Naive thymus-derived CD8-positive, alpha-beta T cell (primary cell): ENCODE measurements at regions not wholly inside any gene's neighbourhood (a gene's known extent, or its start where the extent isn't known, plus 50 kb on each side); places are given as distances from the start of the nearest gene placed in this dataset.

Source experiments
- ATAC-seq, 2 donors: fragments of 150-1000 bp; cut with Tn5 transposase in 1 of 2; sonication (Bioruptor Pico), chemical (Tn5 transposase) in 1 of 2; 1 replicate in 1 of 2; 2 replicates in 1 of 2; pipeline ENCODE4 v1.10.0; 2021; ENCODE audit warnings: mild to moderate bottlenecking in 2 of 2, moderate library complexity in 2 of 2
- POLR2A ChIA-PET: fragments of 350-600 bp; sonication (Branson Sonifier 250); formaldehyde crosslinking; loops from one replicate; lab custom pipeline; 2021; ENCODE audit warnings: antibody characterized with exemption; lab: Charles Lee
- DNase-seq, 10 donors: peaks; one replicate each; pipeline versions ENCODE4 v3.0.0 to v3.0.0-alpha.2; 2020 to 2022
- H3K27ac Mint-ChIP-seq, 10 donors: one replicate each; pipeline ENCODE4 v1.8.0; 2020 to 2022; ENCODE audit warnings: mild to moderate bottlenecking in 10 of 10, mixed read lengths in 10 of 10, moderate library complexity in 4 of 10, inconsistent platforms in 1 of 10
- H3K27me3 Mint-ChIP-seq, 5 donors: one replicate each; pipeline ENCODE4 v1.8.0; 2021 to 2022; ENCODE audit warnings: mixed read lengths in 5 of 5
- H3K36me3 Mint-ChIP-seq, 3 donors: one replicate each; pipeline ENCODE4 v1.8.0; 2020 to 2022; ENCODE audit warnings: mixed read lengths in 3 of 3, mild to moderate bottlenecking in 2 of 3, inconsistent platforms in 1 of 3
- H3K4me1 Mint-ChIP-seq, 4 donors: one replicate each; pipeline ENCODE4 v1.8.0; 2021 to 2022; ENCODE audit warnings: mixed read lengths in 4 of 4
- H3K4me3 Mint-ChIP-seq, 10 donors: one replicate each; pipeline ENCODE4 v1.8.0; 2020 to 2022; ENCODE audit warnings: mild to moderate bottlenecking in 10 of 10, mixed read lengths in 10 of 10, moderate library complexity in 6 of 10, inconsistent platforms in 1 of 10
- H3K9me3 Mint-ChIP-seq, 9 donors: one replicate each; pipeline ENCODE4 v1.8.0; 2020 to 2022; ENCODE audit warnings: mixed read lengths in 9 of 9, mild to moderate bottlenecking in 3 of 9, inconsistent platforms in 1 of 9, moderate library complexity in 1 of 9

DNA sequence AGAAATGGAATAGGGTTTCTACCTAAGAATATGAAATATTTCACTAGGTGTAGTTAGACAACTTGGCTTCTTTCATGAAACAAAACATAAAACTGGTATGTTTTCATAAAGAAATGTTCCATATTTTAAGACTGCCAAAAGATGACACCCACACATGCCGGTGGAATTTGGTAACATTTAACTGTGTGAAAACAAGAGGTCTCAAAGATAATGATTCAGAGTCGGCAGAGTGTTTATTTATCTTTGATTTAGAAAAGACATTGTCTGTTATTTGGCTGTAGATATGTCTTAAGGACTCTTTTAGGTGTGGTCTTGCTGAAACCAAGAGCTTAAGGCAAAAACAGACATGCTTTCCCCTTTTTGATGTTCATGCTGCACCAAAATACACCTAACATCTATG lies 63.5 kb upstream of the FN1 start:
- Mint-ChIP-seq H3K27ac (no peak overlapping the region), H3K27me3 (peaks cover 3 to 48% (median 9%) of the 10 kb centered on the region in 5 donors), H3K36me3 (peaks cover 0 to 5% (median 4%) of the 10 kb centered on the region in 3 donors), H3K4me3 (no peak overlapping the region), H3K9me3 (peaks cover 0 to 13% (median 5%) of the 10 kb centered on the region in 9 donors), H3K4me1 (no peaks in the 10 kb centered on the region)
- ATAC-seq = no peak
- POLR2A ChIA-PET = no interaction called here
- DNase-seq = no peak

DNA sequence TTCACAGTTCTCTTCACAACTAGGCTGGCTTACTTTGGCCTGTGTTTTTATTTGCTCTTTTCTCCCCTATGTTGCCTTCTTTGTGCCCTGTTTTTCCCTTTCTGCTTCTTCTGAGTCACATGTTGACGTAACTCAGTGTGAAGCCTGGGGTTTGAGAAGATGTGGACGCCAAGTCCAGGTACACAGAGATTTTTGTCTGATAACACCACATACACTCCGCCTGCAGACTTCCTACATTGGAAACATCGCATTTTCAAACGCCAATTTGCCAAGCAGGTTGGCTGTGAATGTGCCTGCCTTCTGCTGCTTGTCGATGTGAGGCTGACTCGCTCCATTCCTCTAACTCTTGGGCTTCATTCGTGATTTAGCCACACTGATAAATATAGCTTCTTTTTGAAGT lies 62.6 kb upstream of the FN1 start:
- DNase-seq (no peak), ATAC-seq (no peak)
- H3K27ac Mint-ChIP-seq = no peak overlapping the region
- POLR2A ChIA-PET = no interaction called here
- peaks cover 3 to 51% (median 8%) of the 10 kb centered on the region in 5 donors for H3K27me3 Mint-ChIP-seq
- peaks cover 0 to 5% (median 4%) of the 10 kb centered on the region in 3 donors for H3K36me3 Mint-ChIP-seq
- H3K9me3 Mint-ChIP-seq = peaks cover 0 to 13% (median 5%) of the 10 kb centered on the region in 9 donors
- no peaks in the 10 kb centered on the region for H3K4me1 Mint-ChIP-seq
- H3K4me3 Mint-ChIP-seq = no peak overlapping the region

DNA sequence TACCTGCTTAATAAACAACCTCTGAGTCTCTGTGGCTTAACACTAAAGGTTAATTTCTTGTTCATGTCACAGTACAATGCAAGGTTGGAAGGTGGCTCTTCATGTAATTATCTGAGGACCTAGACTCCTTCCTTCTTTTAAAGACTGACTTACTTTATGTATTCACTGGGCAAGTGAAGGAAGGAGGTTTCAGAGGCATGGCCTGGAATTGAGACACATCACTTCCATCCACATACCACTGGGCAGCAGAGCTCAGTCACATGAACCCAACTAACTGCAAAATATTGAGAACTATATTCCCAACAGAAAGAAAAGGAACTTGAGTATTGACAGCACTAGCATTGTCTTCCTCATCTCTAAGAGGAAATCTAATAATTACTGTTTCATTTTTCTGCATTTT lies 57.5 kb upstream of the FN1 start:
- H3K36me3 Mint-ChIP-seq = peaks cover 0 to 5% (median 4%) of the 10 kb centered on the region in 3 donors
- no peak overlapping the region for H3K27ac Mint-ChIP-seq
- peaks cover 1 to 36% (median 5%) of the 10 kb centered on the region in 5 donors for H3K27me3 Mint-ChIP-seq
- DNase-seq (no peak), ATAC-seq (no peak)
- no peak overlapping the region for H3K4me3 Mint-ChIP-seq
- H3K9me3 Mint-ChIP-seq = peaks cover 0 to 9% (median 3%) of the 10 kb centered on the region in 9 donors
- no peaks in the 10 kb centered on the region for H3K4me1 Mint-ChIP-seq
- POLR2A ChIA-PET = no interaction called here

DNA sequence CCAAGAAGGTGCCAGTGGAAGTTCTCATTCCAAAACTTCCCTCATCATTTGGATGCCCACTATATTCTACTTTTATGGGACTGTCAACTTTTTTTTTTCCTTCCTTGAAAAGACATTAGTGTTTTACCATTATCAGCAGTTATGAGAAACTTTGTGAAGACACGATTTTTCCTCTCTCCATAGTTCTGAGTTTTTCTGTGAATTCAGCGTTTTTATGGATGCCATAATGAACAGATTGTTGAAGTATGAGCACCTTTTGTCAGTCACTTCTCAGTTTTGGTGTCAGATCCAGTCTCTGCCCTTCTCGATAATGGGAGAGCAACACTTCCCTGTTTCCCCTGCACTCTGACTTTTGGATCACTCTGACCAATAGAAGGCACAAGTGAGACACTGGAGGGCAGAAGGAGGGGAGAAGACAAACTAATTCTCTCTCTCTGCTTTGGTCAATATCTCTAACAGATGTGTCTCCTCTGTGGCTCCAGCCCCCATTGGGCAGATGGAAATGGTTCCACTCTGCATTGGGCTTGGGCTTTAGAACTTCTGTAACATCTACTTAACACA lies 53.5 kb upstream of the FN1 start:
- no peak overlapping the region for H3K27ac Mint-ChIP-seq
- no peaks in the 10 kb centered on the region for H3K4me1 Mint-ChIP-seq
- DNase-seq (no peak), ATAC-seq (no peak)
- no peaks in the 10 kb centered on the region for H3K36me3 Mint-ChIP-seq
- peaks cover 0 to 1% (median 0%) of the 10 kb centered on the region in 9 donors for H3K9me3 Mint-ChIP-seq
- POLR2A ChIA-PET = no interaction called here
- no peak overlapping the region for H3K4me3 Mint-ChIP-seq
- H3K27me3 Mint-ChIP-seq = peaks cover 0 to 17% (median 8%) of the 10 kb centered on the region in 5 donors

DNA sequence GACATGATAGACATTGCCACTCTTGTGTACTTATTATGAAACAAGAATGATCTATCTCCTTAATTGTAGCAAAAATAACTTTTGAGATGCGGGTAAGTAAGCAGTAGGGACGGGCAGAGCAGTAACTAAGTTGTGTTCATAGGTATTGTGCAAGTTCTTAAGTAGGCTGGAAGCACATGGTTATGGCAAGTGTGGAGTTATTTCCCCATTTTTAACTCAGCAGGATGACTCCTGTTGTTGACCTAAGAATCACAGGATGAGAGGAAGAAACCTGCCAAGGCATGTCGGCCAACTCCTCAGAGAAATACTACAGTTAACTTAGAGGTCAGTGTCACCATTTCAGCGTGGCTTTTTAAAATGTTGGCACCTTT lies 51.1 kb upstream of the FN1 start:
- no peak overlapping the region for H3K4me3 Mint-ChIP-seq
- no peaks in the 10 kb centered on the region for H3K4me1 Mint-ChIP-seq
- peaks cover 0 to 1% (median 0%) of the 10 kb centered on the region in 9 donors for H3K9me3 Mint-ChIP-seq
- DNase-seq = no peak
- POLR2A ChIA-PET = no interaction called here
- ATAC-seq = no peak
- no peaks in the 10 kb centered on the region for H3K36me3 Mint-ChIP-seq
- H3K27ac Mint-ChIP-seq = no peak overlapping the region
- H3K27me3 Mint-ChIP-seq = peaks cover 2 to 9% (median 8%) of the 10 kb centered on the region in 5 donors

DNA sequence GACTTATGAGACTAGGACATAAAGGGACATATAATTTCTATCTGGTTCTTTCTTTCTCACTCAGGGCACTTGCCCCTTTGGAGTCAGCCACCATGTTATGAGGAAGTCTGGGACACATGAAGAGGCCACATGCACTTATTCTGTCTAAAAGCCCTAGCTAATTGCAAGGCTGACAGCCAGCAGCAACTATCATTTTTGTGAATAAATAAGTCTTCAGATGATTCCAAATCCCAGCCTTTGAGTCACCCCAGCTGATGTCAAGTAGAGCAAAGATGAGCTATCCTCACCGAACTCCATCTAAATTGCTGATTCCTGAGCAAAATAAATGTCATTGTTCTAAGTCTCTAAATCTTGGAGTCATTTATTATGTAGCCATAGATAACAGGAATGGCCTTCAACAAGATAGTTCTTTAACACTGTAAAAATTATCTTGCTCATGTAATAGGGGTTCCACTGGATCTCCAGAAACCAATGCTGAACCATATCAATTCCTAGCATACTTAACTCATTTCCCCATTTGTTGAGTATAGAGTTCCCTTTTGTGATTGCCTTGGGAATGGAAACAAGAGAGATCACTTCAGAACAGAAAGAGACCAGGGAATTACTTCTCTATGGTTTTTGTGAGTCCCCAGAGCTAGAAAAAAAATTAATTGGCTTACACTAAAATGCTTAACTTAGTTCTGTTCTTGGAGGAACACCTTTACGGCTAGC lies 50.6 kb upstream of the FN1 start:
- peaks cover 0 to 1% (median 0%) of the 10 kb centered on the region in 9 donors for H3K9me3 Mint-ChIP-seq
- H3K27ac Mint-ChIP-seq = no peak overlapping the region
- H3K4me1 Mint-ChIP-seq = no peaks in the 10 kb centered on the region
- ATAC-seq (no peak), DNase-seq (no peak)
- H3K4me3 Mint-ChIP-seq = no peak overlapping the region
- peaks cover 2 to 10% (median 6%) of the 10 kb centered on the region in 5 donors for H3K27me3 Mint-ChIP-seq
- H3K36me3 Mint-ChIP-seq = no peaks in the 10 kb centered on the region
- POLR2A ChIA-PET = no interaction called here
